ENCODE measurements at regions not wholly inside any gene's neighbourhood (a gene's known extent, or its start where the extent isn't known, plus 50 kb on each side); places are given as distances from the start of the nearest gene placed in this dataset.
"Not testable (repeated sequence)": the region's sequence is repeated elsewhere in the genome, so short reads cannot be mapped to it uniquely, and the experiment has no call there.

GRCh38 chr20:30949761-30950160, 307.7 kb upstream of the DEFB115 start:
- Histone ChIP-seq H3K4me2 (no peak overlapping the region), H3K27ac (ENCODE audit: low read depth) (no peak overlapping the region), H3F3A (replicated peaks; ENCODE audit: low read depth) (no peaks in the 10 kb centered on the region), H3K4me1 (ENCODE audit: insufficient read depth) (no peaks in the 10 kb centered on the region), H3K36me3 (ENCODE audit: insufficient read depth) (no peaks in the 10 kb centered on the region; the same call in 1 of the 2 replicates), H4K20me1 (replicated peaks; ENCODE audit: insufficient read depth) (no peaks in the 10 kb centered on the region), H3K27me3 (ENCODE audit: insufficient read depth) (no peaks in the 10 kb centered on the region), H3K9me2 (ENCODE audit: insufficient read depth) (no peaks in the 10 kb centered on the region), H3K4me3 (no peak overlapping the region), H3K79me2 (replicated peaks; ENCODE audit: insufficient read depth) (no peaks in the 10 kb centered on the region), H2AFZ (no peak overlapping the region)
- no peak for DNase-seq (ENCODE audit: low spot score)
- no peak overlapping the region for H3K27ac Mint-ChIP-seq
- ATAC-seq = no peak
- no peaks in the 10 kb centered on the region for H3K4me1 Mint-ChIP-seq
- no peak for TF ChIP-seq EZH2phosphoT487 (IDR thresholded peaks at IDR 0.05; ENCODE audit: unreplicated experiment)
- peaks cover 86% of the 10 kb centered on the region for H3K9me3 Mint-ChIP-seq
- H3K36me3 Mint-ChIP-seq (ENCODE audit: low read depth) = peaks cover 13% of the 10 kb centered on the region; the same call in 2 of the 3 replicates
- H3K27me3 Mint-ChIP-seq (ENCODE audit: insufficient read depth, low read depth, poor library complexity) = no peaks in the 10 kb centered on the region
- no peak overlapping the region for H3K4me3 Mint-ChIP-seq

GRCh38 chr20:30951088-30951487, 306.4 kb upstream of the DEFB115 start:
- H3K27me3 Mint-ChIP-seq (ENCODE audit: insufficient read depth, low read depth, poor library complexity); H3K4me3 ChIP-seq; H2AFZ ChIP-seq; DNase-seq (ENCODE audit: low spot score); ATAC-seq; H3F3A ChIP-seq (replicated peaks; ENCODE audit: low read depth); H3K4me2 ChIP-seq; H3K27ac Mint-ChIP-seq; H3K27ac ChIP-seq (ENCODE audit: low read depth); H3K4me3 Mint-ChIP-seq; H3K4me1 Mint-ChIP-seq; H4K20me1 ChIP-seq (replicated peaks; ENCODE audit: insufficient read depth); H3K79me2 ChIP-seq (replicated peaks; ENCODE audit: insufficient read depth); H3K4me1 ChIP-seq (ENCODE audit: insufficient read depth); H3K9me2 ChIP-seq (ENCODE audit: insufficient read depth); H3K27me3 ChIP-seq (ENCODE audit: insufficient read depth); H3K36me3 ChIP-seq (ENCODE audit: insufficient read depth): not testable (repeated sequence)
- Mint-ChIP-seq H3K9me3 (peaks cover 81% of the 10 kb centered on the region), H3K36me3 (ENCODE audit: low read depth) (peaks cover 13% of the 10 kb centered on the region; the same call in 2 of the 3 replicates)

GRCh38 chr20:30956649-30957048, 300.8 kb upstream of the DEFB115 start:
- not testable (repeated sequence) for H3K27me3 Mint-ChIP-seq (ENCODE audit: insufficient read depth, low read depth, poor library complexity); H2AFZ ChIP-seq; DNase-seq (ENCODE audit: low spot score); H3K36me3 ChIP-seq (ENCODE audit: insufficient read depth); H3K4me3 ChIP-seq; H3K27ac ChIP-seq (ENCODE audit: low read depth); H4K20me1 ChIP-seq (replicated peaks; ENCODE audit: insufficient read depth); H3K27me3 ChIP-seq (ENCODE audit: insufficient read depth); H3K4me1 ChIP-seq (ENCODE audit: insufficient read depth); H3K27ac Mint-ChIP-seq; H3K9me2 ChIP-seq (ENCODE audit: insufficient read depth); H3K4me3 Mint-ChIP-seq; ATAC-seq; H3K4me1 Mint-ChIP-seq; H3K36me3 Mint-ChIP-seq (ENCODE audit: low read depth); H3K4me2 ChIP-seq; H3F3A ChIP-seq (replicated peaks; ENCODE audit: low read depth); H3K79me2 ChIP-seq (replicated peaks; ENCODE audit: insufficient read depth)
- peaks cover 49% of the 10 kb centered on the region for H3K9me3 Mint-ChIP-seq

DNA sequence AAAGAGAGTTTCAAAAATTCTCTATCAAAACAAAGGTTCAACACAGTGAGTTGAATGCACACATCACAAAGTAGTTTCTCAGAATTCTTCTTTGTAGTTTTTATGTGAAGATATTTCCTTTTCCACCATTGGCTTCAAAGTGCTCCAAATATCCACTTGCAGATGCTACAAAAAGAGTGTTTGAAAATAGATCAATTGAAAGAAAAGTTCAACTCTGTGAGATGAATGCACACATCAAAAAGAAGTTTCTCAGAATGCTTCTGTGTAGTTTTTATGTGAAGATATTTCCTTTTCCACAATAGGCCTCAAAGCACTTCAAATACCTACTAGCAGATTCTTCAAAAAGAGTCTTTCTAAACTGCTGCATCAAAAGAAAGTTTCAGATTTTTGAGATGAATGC, 298.3 kb upstream of the DEFB115 start:
- H4K20me1 ChIP-seq (replicated peaks; ENCODE audit: insufficient read depth); H3K4me2 ChIP-seq; H3K4me3 Mint-ChIP-seq; H3K4me1 ChIP-seq (ENCODE audit: insufficient read depth); H2AFZ ChIP-seq; H3K79me2 ChIP-seq (replicated peaks; ENCODE audit: insufficient read depth); H3K36me3 ChIP-seq (ENCODE audit: insufficient read depth); H3K4me3 ChIP-seq; H3K4me1 Mint-ChIP-seq; H3K9me2 ChIP-seq (ENCODE audit: insufficient read depth); H3K36me3 Mint-ChIP-seq (ENCODE audit: low read depth); H3K27ac Mint-ChIP-seq; DNase-seq (ENCODE audit: low spot score); ATAC-seq; H3F3A ChIP-seq (replicated peaks; ENCODE audit: low read depth); H3K27me3 Mint-ChIP-seq (ENCODE audit: insufficient read depth, low read depth, poor library complexity); H3K27me3 ChIP-seq (ENCODE audit: insufficient read depth); H3K27ac ChIP-seq (ENCODE audit: low read depth): not testable (repeated sequence)
- peaks cover 47% of the 10 kb centered on the region; the same call in 2 of the 3 replicates for H3K9me3 Mint-ChIP-seq
